ENCODE measurements at regions not wholly inside any gene's neighbourhood (a gene's known extent, or its start where the extent isn't known, plus 50 kb on each side); places are given as distances from the start of the nearest gene placed in this dataset.
"Not testable (repeated sequence)": the region's sequence is repeated elsewhere in the genome, so short reads cannot be mapped to it uniquely, and the experiment has no call there.

- Mint-ChIP-seq H3K27me3 (ENCODE audit: insufficient read depth) (peaks cover 4% of the 10 kb centered on the region; the same call in 1 of the 2 replicates), H3K9me3 (no peaks in the 10 kb centered on the region; the same call in 1 of the 2 replicates), H3K27ac (peak overlapping the region; percentile 30; the same call in 1 of the 2 replicates), H3K4me1 (ENCODE audit: low read depth) (peaks cover 12% of the 10 kb centered on the region; the same call in 1 of the 2 replicates), H3K4me3 (no peak overlapping the region), H3K36me3 (ENCODE audit: low read depth) (no peaks in the 10 kb centered on the region)
- TF ChIP-seq, protein P1, sequence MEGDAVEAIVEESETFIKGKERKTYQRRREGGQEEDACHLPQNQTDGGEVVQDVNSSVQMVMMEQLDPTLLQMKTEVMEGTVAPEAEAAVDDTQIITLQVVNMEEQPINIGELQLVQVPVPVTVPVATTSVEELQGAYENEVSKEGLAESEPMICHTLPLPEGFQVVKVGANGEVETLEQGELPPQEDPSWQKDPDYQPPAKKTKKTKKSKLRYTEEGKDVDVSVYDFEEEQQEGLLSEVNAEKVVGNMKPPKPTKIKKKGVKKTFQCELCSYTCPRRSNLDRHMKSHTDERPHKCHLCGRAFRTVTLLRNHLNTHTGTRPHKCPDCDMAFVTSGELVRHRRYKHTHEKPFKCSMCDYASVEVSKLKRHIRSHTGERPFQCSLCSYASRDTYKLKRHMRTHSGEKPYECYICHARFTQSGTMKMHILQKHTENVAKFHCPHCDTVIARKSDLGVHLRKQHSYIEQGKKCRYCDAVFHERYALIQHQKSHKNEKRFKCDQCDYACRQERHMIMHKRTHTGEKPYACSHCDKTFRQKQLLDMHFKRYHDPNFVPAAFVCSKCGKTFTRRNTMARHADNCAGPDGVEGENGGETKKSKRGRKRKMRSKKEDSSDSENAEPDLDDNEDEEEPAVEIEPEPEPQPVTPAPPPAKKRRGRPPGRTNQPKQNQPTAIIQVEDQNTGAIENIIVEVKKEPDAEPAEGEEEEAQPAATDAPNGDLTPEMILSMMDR (IDR thresholded peaks at IDR 0.05), result no peak
- no peak for DNase-seq
These were observed 336.3 kb downstream of the BMP4 start for GRCh38 chr14:53620317-53620716.

- H3K4me1 Mint-ChIP-seq (ENCODE audit: low read depth), result peaks cover 12% of the 10 kb centered on the region; the same call in 1 of the 2 replicates
- H3K36me3 Mint-ChIP-seq (ENCODE audit: low read depth), result no peaks in the 10 kb centered on the region
- H3K4me3 Mint-ChIP-seq, result no peak overlapping the region
- H3K27ac Mint-ChIP-seq, result peak overlapping the region; percentile 30; the same call in 1 of the 2 replicates
- peaks cover 4% of the 10 kb centered on the region; the same call in 1 of the 2 replicates for H3K27me3 Mint-ChIP-seq (ENCODE audit: insufficient read depth)
- DNase-seq, result peak; percentile 43
- H3K9me3 Mint-ChIP-seq, result no peaks in the 10 kb centered on the region; the same call in 1 of the 2 replicates
- TF ChIP-seq, protein P1 (IDR thresholded peaks at IDR 0.05), result no peak
These were observed 336.9 kb downstream of the BMP4 start for GRCh38 chr14:53619691-53620231.

DNA sequence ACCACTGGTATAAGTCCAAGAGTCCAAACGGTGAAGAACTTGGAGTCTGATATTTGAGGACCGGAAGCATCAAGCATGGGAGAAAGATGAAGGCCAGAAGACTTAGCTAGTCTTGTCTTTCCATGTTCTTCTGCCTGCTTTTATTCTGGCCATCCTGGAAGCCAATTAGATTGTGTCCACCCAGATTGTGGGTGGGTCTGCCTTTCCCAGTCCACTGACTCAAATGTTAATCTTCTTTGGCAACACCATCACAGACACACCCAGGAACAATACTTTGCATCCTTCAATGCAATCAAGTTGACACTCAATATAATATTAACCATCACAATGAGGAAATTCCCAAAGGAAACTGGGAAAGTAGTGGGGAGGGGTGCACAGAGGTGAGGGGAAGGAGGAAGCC lies 340.1 kb downstream of the BMP4 start:
- H3K4me1 Mint-ChIP-seq (ENCODE audit: low read depth), result peaks cover 17% of the 10 kb centered on the region; the same call in 1 of the 2 replicates
- DNase-seq; H3K4me3 Mint-ChIP-seq; H3K9me3 Mint-ChIP-seq; H3K27ac Mint-ChIP-seq; H3K36me3 Mint-ChIP-seq (ENCODE audit: low read depth): not testable (repeated sequence)
- H3K27me3 Mint-ChIP-seq (ENCODE audit: insufficient read depth), result peaks cover 12% of the 10 kb centered on the region

GRCh38 chr14:53615252-53615651 lies 341.4 kb downstream of the BMP4 start:
- Mint-ChIP-seq H3K9me3 (no peaks in the 10 kb centered on the region; the same call in 1 of the 2 replicates), H3K4me1 (ENCODE audit: low read depth) (peaks cover 13% of the 10 kb centered on the region; the same call in 1 of the 2 replicates), H3K27ac (no peak overlapping the region), H3K36me3 (ENCODE audit: low read depth) (no peaks in the 10 kb centered on the region), H3K4me3 (no peak overlapping the region), H3K27me3 (ENCODE audit: insufficient read depth) (peaks cover 12% of the 10 kb centered on the region)
- DNase-seq, result no peak
- TF ChIP-seq, protein P1 (IDR thresholded peaks at IDR 0.05), result no peak

DNA sequence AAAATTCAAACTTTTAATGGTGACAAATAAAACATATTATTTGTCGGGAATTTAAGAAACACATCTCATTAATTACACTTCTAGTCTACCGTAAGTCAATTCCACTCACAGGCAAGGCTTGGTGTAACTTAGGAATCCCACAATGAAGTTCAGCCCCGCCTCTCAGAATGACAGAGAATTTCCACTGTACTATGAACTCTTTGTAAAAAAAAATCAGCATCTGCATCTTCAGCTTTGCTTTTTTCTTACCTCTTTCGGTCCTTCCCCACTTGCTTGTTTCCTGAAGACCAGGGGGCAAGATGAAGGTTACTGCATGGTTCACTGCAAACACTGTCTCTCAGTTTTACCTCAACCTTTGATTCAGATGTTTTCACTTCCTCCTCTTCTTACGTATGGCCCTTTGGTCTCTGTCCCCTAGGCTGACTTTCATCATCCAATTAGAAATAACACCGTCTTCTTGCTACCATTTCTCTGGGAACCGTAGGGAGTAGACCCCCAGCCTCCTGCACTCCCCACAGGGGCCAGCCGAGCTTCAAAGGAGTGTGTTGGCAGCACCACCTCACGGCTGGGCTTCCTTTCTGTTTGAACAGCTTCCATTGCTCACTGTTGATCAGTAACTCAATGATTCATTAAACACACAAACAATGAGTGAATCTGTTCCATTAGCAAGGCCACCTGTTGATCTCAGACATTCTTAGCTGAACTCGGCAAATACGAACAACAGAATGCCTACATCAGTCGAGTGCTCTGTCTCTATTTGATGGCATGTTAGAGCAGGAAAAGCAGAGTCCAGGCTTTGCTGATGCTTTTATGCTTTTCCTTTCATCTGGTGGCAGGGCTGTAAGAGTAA lies 343.0 kb downstream of the BMP4 start:
- Mint-ChIP-seq H3K4me3 (no peak overlapping the region), H3K4me1 (ENCODE audit: low read depth) (peaks cover 5% of the 10 kb centered on the region; the same call in 1 of the 2 replicates), H3K27me3 (ENCODE audit: insufficient read depth) (peaks cover 11% of the 10 kb centered on the region), H3K36me3 (ENCODE audit: low read depth) (no peaks in the 10 kb centered on the region), H3K27ac (no peak overlapping the region), H3K9me3 (no peaks in the 10 kb centered on the region; the same call in 1 of the 2 replicates)
- DNase-seq, result no peak
- TF ChIP-seq, protein P1 (IDR thresholded peaks at IDR 0.05), result no peak

DNA sequence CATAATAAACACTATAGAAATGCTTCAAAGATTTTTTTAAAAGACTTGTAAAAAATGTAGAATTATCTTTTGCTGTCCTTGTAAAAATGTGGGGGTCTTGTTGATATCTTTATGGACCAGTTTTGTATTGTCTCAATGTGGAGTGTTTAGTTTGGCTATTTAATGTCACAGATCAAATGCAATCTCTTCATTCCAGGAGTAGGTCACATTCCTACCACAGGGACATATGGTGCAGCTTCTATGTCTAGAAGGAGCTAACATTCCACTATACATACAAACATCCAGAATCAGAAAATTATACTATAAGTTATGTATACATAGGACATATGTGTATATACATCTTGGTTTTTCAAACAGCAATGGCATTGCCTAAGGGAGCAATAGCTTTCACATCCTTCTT lies 345.7 kb downstream of the BMP4 start:
- H3K4me3 Mint-ChIP-seq, result no peak overlapping the region
- TF ChIP-seq, protein P1 (IDR thresholded peaks at IDR 0.05), result 0 out of 2 replicates have a peak, but pooled peaks have one; percentile 13
- H3K27me3 Mint-ChIP-seq (ENCODE audit: insufficient read depth), result peaks cover 10% of the 10 kb centered on the region
- no peaks in the 10 kb centered on the region for H3K36me3 Mint-ChIP-seq (ENCODE audit: low read depth)
- no peak for DNase-seq
- no peaks in the 10 kb centered on the region; the same call in 1 of the 2 replicates for H3K9me3 Mint-ChIP-seq
- peaks cover 5% of the 10 kb centered on the region; the same call in 1 of the 2 replicates for H3K4me1 Mint-ChIP-seq (ENCODE audit: low read depth)
- H3K27ac Mint-ChIP-seq, result no peak overlapping the region

All from HFFc6 (cell line).